Stimulated activated CD8-positive, alpha-beta memory T cell treated with anti-CD3 and anti-CD28 coated beads, Interleukin-2, amount 100 ng/mL, for 1 hour (primary cell): ENCODE measurements at regions not wholly inside any gene's neighbourhood (a gene's known extent, or its start where the extent isn't known, plus 50 kb on each side); places are given as distances from the start of the nearest gene placed in this dataset.
"Not testable (repeated sequence)": the region's sequence is repeated elsewhere in the genome, so short reads cannot be mapped to it uniquely, and the experiment has no call there.

ENCODE experiments used
- DNase-seq, 2 donors: peaks; one replicate each; pipeline ENCODE4 v3.0.0-alpha.2; 2020; ENCODE audit warnings: low read depth in 2 of 2

- DNase-seq = no peak
These were observed 283.7 kb downstream of the BTBD3 start for GRCh38 chr20:12201289-12201991.

- no peak for DNase-seq
These were observed 285.7 kb downstream of the BTBD3 start for GRCh38 chr20:12203399-12203798.

- DNase-seq = no peak
These were observed 286.3 kb downstream of the BTBD3 start for GRCh38 chr20:12203981-12204380.

- no peak for DNase-seq
These were observed 290.2 kb downstream of the BTBD3 start for GRCh38 chr20:12207875-12208274.

DNA sequence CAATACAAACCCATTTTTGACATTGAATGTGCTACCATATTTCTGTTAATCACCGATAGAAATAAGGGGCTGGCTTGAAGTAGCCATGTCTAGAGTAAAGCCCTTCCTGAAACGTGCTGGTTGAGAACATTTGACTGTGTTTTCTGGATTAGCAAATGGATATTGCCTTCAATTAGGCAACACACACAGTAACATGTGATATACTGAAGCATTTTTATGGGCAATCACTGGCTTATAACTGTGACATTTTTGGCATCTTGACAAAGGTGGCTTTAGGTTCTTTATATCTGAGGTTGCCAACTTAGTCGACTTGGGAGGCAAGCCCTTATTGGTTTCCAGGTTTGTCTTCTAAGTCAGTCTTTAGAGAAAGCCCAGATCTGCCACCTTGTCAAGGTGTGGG is 292.9 kb downstream of the BTBD3 start:
- DNase-seq = no peak

- DNase-seq = no peak
These were observed 293.7 kb downstream of the BTBD3 start for GRCh38 chr20:12211361-12211760.

DNA sequence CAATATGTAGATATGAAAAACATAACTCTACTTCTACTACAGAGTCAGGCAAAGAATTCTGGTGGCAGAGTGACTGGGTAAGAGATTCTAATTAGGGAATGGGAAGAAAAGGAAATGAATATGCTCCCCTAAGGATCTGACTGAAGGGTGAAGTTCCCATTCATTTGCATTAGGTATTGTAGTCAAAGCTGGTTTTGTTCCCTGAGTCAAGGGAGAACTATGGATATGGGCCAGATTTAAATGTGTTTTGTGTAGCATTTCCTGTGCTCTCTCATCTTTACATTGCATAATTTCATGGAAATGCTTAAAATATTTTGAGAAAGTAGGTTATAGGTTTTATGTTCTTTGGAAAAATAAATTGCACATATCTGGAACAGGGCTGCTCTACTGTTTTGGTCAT is 299.7 kb downstream of the BTBD3 start:
- DNase-seq = no peak

GRCh38 chr20:12219798-12220197 is 302.1 kb downstream of the BTBD3 start:
- DNase-seq = no peak

DNA sequence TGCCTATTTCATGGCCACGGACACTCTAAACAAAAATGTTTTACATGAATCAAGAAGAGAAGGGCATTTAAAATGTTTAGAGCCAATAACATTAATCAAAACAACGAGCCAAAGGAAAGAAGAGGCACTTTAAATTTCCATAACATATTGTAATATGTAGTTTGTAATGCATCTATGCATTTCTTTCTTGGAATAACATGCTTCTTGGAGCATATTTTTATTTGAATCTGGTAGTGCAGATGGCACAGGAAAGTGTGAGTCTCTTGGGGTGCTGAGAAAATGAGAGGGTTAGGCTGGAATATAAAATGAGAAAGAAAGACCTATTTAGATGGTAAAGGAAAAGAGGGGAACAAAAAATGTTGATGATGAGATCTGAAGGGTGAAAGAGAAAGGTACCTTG is 305.4 kb downstream of the BTBD3 start:
- no peak for DNase-seq

DNA sequence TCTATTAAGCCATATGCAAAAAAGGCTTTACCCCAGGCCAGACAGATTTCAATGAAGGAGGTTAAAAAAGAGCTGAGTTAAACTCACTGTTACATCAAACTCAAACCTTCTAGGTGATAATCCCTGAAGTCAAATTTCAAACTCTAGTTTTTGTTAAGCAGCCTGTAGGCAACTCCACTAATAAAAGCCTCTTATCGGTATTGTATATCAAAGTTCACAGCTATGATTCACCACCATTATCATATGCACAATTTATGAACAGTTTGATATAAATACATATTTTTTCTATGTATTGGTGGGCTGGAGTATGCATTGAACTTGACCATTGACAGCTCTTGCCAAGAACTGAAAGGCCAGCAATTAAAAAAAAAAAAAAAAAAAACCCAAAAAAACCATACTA is 308.2 kb downstream of the BTBD3 start:
- DNase-seq = no peak

DNA sequence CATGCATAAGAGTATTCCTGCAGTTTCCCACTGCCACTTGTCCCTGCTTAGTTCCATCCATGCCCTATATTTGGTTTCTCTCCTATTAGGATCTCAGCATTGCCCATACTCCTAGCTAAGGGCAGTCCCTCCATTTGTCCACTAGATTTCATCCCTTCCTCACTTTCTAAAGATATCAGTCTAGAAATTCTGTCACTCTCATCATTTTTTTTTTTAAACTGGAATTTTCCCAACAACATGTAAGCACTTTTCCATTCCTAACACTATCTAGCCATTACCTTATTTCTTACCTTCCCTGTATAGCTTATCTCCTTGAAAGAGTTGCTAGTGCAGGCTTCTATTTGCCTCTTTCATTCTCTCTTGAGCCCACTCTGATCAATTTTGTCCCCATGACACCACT is 312.2 kb downstream of the BTBD3 start:
- DNase-seq = no peak

- no peak for DNase-seq
These were observed 320.1 kb downstream of the BTBD3 start for GRCh38 chr20:12237772-12238171.

DNA sequence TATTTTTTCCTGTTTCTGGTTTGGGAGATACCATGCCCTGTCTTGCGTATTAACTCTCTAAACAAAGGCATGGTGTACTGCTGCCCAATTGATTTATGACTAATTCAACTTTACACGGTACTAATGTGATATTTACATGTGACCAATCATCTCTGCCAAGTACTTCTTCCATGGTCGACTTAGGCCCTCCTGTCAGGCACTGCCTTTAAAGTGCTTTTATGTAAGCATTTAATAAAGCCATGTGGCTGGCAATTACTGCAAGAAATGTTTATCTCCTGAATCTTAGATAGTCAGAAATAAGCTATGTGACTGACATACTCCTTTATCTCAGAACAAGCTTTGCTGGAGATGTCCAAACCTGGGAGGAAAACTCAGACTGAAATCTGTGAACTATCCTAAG is 323.4 kb downstream of the BTBD3 start:
- DNase-seq = no peak

GRCh38 chr20:12243327-12243726 is 325.6 kb downstream of the BTBD3 start:
- no peak for DNase-seq

DNA sequence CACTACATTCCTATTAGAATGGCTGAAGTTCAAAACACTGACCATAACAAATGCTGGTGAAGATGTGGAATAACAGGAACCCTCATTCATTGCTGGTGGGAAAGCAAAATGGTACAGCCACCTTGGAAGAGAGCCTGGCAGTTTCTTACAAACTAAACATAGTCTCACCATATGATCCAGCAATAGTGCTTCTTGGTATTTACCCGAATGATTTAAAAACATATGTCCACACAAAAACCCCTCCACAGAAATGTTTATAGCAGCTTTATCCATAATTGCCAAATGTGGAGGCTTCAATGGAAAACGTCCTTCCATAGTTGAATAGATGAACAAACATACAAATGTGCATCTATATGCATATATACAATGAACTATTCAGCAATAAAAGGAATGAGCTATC is 330.8 kb downstream of the BTBD3 start:
- no peak for DNase-seq

GRCh38 chr20:12250661-12251060 is 333.0 kb downstream of the BTBD3 start:
- not testable (repeated sequence) for DNase-seq

DNA sequence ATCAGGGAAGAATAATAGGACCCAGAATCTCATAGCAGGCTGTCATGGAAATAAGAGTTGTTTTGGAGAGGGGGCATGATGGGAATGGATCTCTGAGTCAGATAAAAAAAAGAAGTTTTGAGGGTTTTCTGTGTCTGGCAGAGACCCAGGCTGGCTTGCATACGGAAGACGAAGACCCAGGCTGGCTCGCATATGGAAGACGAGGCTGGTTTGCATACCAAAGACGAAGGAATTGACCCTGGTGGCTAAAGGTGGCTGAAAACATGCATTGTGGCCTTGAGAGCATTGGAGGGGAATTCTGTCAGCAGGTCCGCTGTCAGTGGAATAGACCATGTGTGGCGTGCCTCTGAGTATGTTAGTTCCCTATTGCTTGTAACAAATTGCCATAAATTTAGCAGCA is 335.1 kb downstream of the BTBD3 start:
- DNase-seq = no peak

DNA sequence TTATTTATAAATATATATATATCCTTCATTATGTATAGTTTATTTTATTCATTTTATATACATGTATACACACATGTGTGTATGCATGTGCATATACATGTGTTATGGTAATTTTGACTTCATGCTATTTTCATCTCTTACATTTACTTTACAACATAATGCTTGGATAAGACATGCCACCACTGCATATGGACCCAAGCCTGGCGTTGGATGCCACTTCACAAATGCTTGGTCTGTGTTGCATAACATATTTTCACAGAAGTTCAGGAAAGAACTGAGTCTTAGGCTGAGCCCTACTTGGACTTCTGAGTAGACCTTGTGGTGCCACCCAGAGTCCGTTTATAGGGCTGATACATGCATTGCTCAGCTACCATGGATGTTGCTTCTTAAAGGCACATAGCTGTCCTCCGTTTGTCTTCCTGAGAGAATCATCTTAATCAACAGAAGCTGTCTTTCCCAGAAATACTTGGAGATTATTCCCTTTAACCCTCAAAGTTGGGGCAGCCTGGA is 337.8 kb downstream of the BTBD3 start:
- DNase-seq = no peak

DNA sequence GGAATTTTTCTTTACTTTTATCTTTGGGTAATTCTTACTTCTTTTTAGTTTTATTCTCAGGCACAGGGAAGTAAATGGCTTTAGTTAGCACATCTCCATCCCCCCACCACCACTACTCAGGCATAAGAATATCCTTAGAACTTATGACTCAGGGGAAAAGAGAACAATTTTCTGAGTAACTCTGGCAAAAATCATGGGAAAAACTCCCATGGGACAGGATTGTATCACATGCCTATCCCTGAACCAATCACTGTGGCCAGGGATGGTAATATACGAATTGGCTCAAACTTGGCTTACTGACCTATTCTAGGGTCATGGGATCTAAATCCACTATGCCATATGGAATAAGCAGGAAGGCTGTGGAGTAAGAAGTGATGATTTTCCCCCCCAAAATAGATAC is 339.1 kb downstream of the BTBD3 start:
- DNase-seq = no peak

DNA sequence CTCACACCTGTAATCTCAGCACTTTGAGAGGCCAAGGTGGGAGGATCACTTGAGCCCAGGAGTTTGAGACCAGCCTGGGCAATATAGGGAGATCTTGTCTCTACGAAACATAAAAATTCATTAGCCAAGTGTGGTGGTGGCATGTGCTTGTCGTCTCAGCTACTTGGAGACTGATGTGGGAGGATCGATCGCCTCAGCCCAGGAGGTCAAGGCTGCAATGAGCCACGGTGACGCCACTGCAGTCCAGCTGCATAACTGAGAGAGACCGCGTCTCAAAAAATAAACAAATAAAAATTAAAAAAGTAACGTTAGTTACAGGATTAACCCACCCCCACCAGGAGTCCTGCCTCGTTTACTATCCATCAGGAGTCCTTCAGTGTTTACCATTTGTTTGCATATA is 345.1 kb downstream of the BTBD3 start:
- DNase-seq = no peak

- DNase-seq = no peak
These were observed 347.0 kb downstream of the BTBD3 start for GRCh38 chr20:12264711-12265110.

- no peak for DNase-seq
These were observed 348.0 kb downstream of the BTBD3 start for GRCh38 chr20:12265662-12266061.

DNA sequence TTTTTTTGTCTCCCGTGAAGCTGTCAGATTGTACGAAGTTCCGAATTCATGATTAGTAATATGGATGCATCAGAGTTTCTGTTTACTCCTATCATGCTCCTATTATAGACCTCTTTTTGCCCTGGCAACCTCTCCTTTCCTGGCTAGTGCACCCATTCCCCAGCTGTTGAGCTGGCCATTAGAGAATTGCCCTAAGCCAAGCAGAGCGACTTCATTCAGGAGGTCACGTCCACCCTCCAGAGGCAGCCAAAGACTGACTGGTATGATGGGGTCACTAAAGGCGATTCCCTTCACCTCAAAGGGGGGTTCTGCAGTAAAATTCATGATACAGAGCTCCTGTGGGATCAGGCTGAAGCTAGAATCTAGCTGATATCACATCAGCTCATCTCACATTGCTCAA is 351.9 kb downstream of the BTBD3 start:
- DNase-seq = no peak

DNA sequence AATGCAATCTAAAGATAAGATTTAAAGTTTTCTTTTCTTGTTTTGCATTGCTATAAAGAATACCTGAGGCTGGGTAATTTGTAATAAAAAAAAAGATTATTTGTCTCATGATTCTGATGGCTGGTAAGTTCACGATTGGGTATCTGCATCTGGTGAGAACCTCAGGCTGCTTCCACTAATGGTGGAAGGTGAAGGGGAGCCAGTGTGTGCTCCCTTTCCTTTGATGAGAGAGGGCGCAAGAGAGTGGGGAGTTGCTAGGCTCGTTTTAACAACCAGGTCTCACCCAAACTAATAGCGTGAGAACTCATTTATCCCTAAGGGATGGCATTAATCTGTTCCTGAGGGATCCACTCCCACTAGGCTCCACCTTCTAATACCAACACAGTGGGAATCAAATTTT is 353.2 kb downstream of the BTBD3 start:
- no peak for DNase-seq
